ENCODE measurements at regions not wholly inside any gene's neighbourhood (a gene's known extent, or its start where the extent isn't known, plus 50 kb on each side); places are given as distances from the start of the nearest gene placed in this dataset.
A peak's percentile ranks its signal among the peaks of the same experiment; 100 is the strongest.

GRCh38 chr2:78260861-78261260, 738.7 kb upstream of the LRRTM4 start (continued):
- TF ChIP-seq NFKB2 (CRISPR knock-in tag; IDR thresholded peaks at IDR 0.05; ENCODE audit: borderline replicate concordance) = no peak
- TF ChIP-seq ATF7-NPFF (CRISPR knock-in tag; IDR thresholded peaks at IDR 0.05; ENCODE audit: low read depth) = no peak
- no peak for TF ChIP-seq ZNF274 (CRISPR knock-in tag; IDR thresholded peaks at IDR 0.05)
- TF ChIP-seq ZNF784 (CRISPR knock-in tag; IDR thresholded peaks at IDR 0.05; ENCODE audit: borderline replicate concordance) = peak; percentile 31; the same call in 1 of the 2 replicates
- no peak for TF ChIP-seq ZNF496 (CRISPR knock-in tag; IDR thresholded peaks at IDR 0.05; ENCODE audit: insufficient replicate concordance)
- no peak for TF ChIP-seq ZFP91 (CRISPR knock-in tag; IDR thresholded peaks at IDR 0.05; ENCODE audit: borderline replicate concordance)
- no peak for TF ChIP-seq EZH2 (conservative IDR thresholded peaks at IDR 0.05; ENCODE audit: low read depth, low read length)
- 0 out of 2 replicates have a peak, but pooled peaks have one; percentile 10 for TF ChIP-seq ZNF629 (CRISPR knock-in tag; conservative IDR thresholded peaks at IDR 0.05)
- no peak for TF ChIP-seq PAWR (CRISPR knock-in tag; IDR thresholded peaks at IDR 0.05; ENCODE audit: borderline replicate concordance)
- TF ChIP-seq PAXIP1 (CRISPR knock-in tag; conservative IDR thresholded peaks at IDR 0.05) = peak; percentile 97
- TF ChIP-seq EEA1 (CRISPR knock-in tag; IDR thresholded peaks at IDR 0.05; ENCODE audit: borderline replicate concordance) = no peak
- peak; percentile 70 for TF ChIP-seq CCDC6 (CRISPR knock-in tag; IDR thresholded peaks at IDR 0.05)
- no peak for TF ChIP-seq ZSCAN21 (CRISPR knock-in tag; IDR thresholded peaks at IDR 0.05; ENCODE audit: borderline replicate concordance)
- TF ChIP-seq SATB2 (CRISPR knock-in tag; IDR thresholded peaks at IDR 0.05) = no peak
- no peak for TF ChIP-seq ZSCAN25 (CRISPR knock-in tag; IDR thresholded peaks at IDR 0.05)
- peak; percentile 74; the same call in 1 of the 2 replicates for TF ChIP-seq MIER3 (CRISPR knock-in tag; IDR thresholded peaks at IDR 0.05; ENCODE audit: borderline replicate concordance)
- TF ChIP-seq NR1H2 (CRISPR knock-in tag; IDR thresholded peaks at IDR 0.05; ENCODE audit: borderline replicate concordance, low read depth) = no peak
- TF ChIP-seq ZNF276 (CRISPR knock-in tag; IDR thresholded peaks at IDR 0.05; ENCODE audit: low read depth) = no peak
- no peak for TF ChIP-seq ATF7 (IDR thresholded peaks at IDR 0.05)
- no peak for TF ChIP-seq ATF7 (CRISPR knock-in tag; IDR thresholded peaks at IDR 0.05)
- TF ChIP-seq FOXP1 (IDR thresholded peaks at IDR 0.05) = peak; percentile 97
- TF ChIP-seq FOXP1 (CRISPR knock-in tag; IDR thresholded peaks at IDR 0.05) = peak; percentile 100
- TF ChIP-seq TOPORS (CRISPR knock-in tag; IDR thresholded peaks at IDR 0.05) = no peak
- no peak for TF ChIP-seq TP53 (CRISPR knock-in tag; conservative IDR thresholded peaks at IDR 0.05)
- peak; percentile 74; the same call in 1 of the 2 replicates for TF ChIP-seq GFI1 (CRISPR knock-in tag; IDR thresholded peaks at IDR 0.05; ENCODE audit: borderline replicate concordance)

Data from HepG2 (cell line).